NCI-H2081 treated with DMSO at 0.1 percent for 48 hours (cell line): ENCODE measurements at regions not wholly inside any gene's neighbourhood (a gene's known extent, or its start where the extent isn't known, plus 50 kb on each side); places are given as distances from the start of the nearest gene placed in this dataset.
"Not testable (repeated sequence)": the region's sequence is repeated elsewhere in the genome, so short reads cannot be mapped to it uniquely, and the experiment has no call there.

ENCODE experiments used
- DNase-seq: peaks from one replicate; lab custom pipeline; 2025; lab: John Stamatoyannopoulos, UW

- DNase-seq, result no peak
Measured at GRCh38 chr3:22759636-22760310, 443.4 kb upstream of the UBE2E2 start.

GRCh38 chr3:22765679-22766078, 437.4 kb upstream of the UBE2E2 start:
- no peak for DNase-seq

- DNase-seq, result no peak
Measured at GRCh38 chr3:22777834-22778233, 425.3 kb upstream of the UBE2E2 start.

GRCh38 chr3:22779737-22780136, 423.4 kb upstream of the UBE2E2 start:
- no peak for DNase-seq

GRCh38 chr3:22792533-22792932, 410.6 kb upstream of the UBE2E2 start:
- no peak for DNase-seq

GRCh38 chr3:22795917-22796316, 407.2 kb upstream of the UBE2E2 start:
- no peak for DNase-seq

GRCh38 chr3:22798461-22798860, 404.7 kb upstream of the UBE2E2 start:
- no peak for DNase-seq

GRCh38 chr3:22819209-22819608, 383.9 kb upstream of the UBE2E2 start:
- DNase-seq, result no peak

- DNase-seq, result no peak
Measured at GRCh38 chr3:22835041-22835440, 368.1 kb upstream of the UBE2E2 start.

GRCh38 chr3:22836131-22836530, 367.0 kb upstream of the UBE2E2 start:
- DNase-seq, result no peak

GRCh38 chr3:22843854-22844253, 359.3 kb upstream of the UBE2E2 start:
- no peak for DNase-seq

GRCh38 chr3:22846566-22846965, 356.6 kb upstream of the UBE2E2 start:
- no peak for DNase-seq

- not testable (repeated sequence) for DNase-seq
Measured at GRCh38 chr3:22849583-22849982, 353.5 kb upstream of the UBE2E2 start.

- no peak for DNase-seq
Measured at GRCh38 chr3:22856811-22857210, 346.3 kb upstream of the UBE2E2 start.

- no peak for DNase-seq
Measured at GRCh38 chr3:22858486-22858885, 344.6 kb upstream of the UBE2E2 start.

GRCh38 chr3:22859618-22860017, 343.5 kb upstream of the UBE2E2 start:
- DNase-seq, result no peak

GRCh38 chr3:22861426-22861825, 341.7 kb upstream of the UBE2E2 start:
- DNase-seq, result no peak

- no peak for DNase-seq
Measured at GRCh38 chr3:22862111-22862510, 341.0 kb upstream of the UBE2E2 start.

GRCh38 chr3:22882834-22883233, 320.3 kb upstream of the UBE2E2 start:
- not testable (repeated sequence) for DNase-seq

- DNase-seq, result no peak
Measured at GRCh38 chr3:22885039-22885438, 318.1 kb upstream of the UBE2E2 start.

GRCh38 chr3:22885574-22886341, 317.4 kb upstream of the UBE2E2 start:
- no peak for DNase-seq

- no peak for DNase-seq
Measured at GRCh38 chr3:22886439-22887068, 316.6 kb upstream of the UBE2E2 start.

- DNase-seq, result no peak
Measured at GRCh38 chr3:22887664-22888291, 315.3 kb upstream of the UBE2E2 start.
